Stimulated activated CD8-positive, alpha-beta memory T cell treated with anti-CD3 and anti-CD28 coated beads, Interleukin-15, amount 100 ng/mL, for 24 hours (primary cell): ENCODE measurements at regions not wholly inside any gene's neighbourhood (a gene's known extent, or its start where the extent isn't known, plus 50 kb on each side); places are given as distances from the start of the nearest gene placed in this dataset.

Experiments used
- DNase-seq: peaks from one replicate; pipeline ENCODE4 v3.0.0-alpha.2; 2020; ENCODE audit warnings: low read depth

GRCh38 chr3:16114429-16114828 lies 60.1 kb upstream of the GALNT15 start:
- no peak for DNase-seq

GRCh38 chr3:16114930-16115329 lies 59.5 kb upstream of the GALNT15 start:
- no peak for DNase-seq

GRCh38 chr3:16118396-16118795 lies 56.1 kb upstream of the GALNT15 start:
- DNase-seq: no peak

- no peak for DNase-seq
Observed at GRCh38 chr3:16119887-16120286, 54.6 kb upstream of the GALNT15 start.

GRCh38 chr3:16121391-16121790 lies 53.1 kb upstream of the GALNT15 start:
- no peak for DNase-seq

- no peak for DNase-seq
Observed at GRCh38 chr3:16122155-16122554, 52.3 kb upstream of the GALNT15 start.

GRCh38 chr3:16122661-16123060 lies 51.8 kb upstream of the GALNT15 start:
- DNase-seq: no peak

GRCh38 chr3:16124636-16125035 lies 49.8 kb upstream of the GALNT15 start:
- DNase-seq: no peak
